ENCODE measurements at regions not wholly inside any gene's neighbourhood (a gene's known extent, or its start where the extent isn't known, plus 50 kb on each side); places are given as distances from the start of the nearest gene placed in this dataset.

DNA sequence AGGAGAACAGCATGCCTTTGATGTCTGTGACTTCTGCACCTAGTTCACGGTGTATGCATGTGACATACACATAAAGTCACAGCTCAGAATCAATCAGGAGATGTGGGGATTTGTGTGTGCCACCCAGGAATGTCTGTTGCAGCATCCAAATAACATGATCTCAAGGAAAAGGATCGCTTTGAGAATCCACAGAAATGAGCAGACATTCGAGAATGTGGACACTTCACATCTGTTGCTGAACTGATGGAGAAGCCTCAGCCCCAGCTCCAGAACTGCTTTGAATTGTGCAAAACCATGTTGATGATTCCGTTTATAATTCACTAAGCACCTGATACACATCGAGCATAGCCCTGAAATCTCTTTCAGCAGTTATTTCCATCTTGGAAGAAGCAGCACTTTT lies 208.6 kb downstream of the CMPK2 start:
- no peak for DNase-seq (ENCODE audit: low read depth)
- H3K4me3 ChIP-seq (ENCODE audit: control insufficient read depth, low read depth, low read length), result no peak overlapping the region
- no peak for TF ChIP-seq CTCF (conservative IDR thresholded peaks at IDR 0.05; ENCODE audit: control insufficient read depth, insufficient read depth, low read depth, low read length)

- H3K4me3 ChIP-seq (ENCODE audit: control insufficient read depth, low read depth, low read length), result no peak overlapping the region
- no peak for TF ChIP-seq CTCF (conservative IDR thresholded peaks at IDR 0.05; ENCODE audit: control insufficient read depth, insufficient read depth, low read depth, low read length)
- no peak for DNase-seq (ENCODE audit: low read depth)
These were observed 207.9 kb downstream of the CMPK2 start for GRCh38 chr2:6657855-6658254.

GRCh38 chr2:6664332-6665061 lies 201.2 kb downstream of the CMPK2 start:
- no peak for DNase-seq (ENCODE audit: low read depth)
- H3K4me3 ChIP-seq (ENCODE audit: control insufficient read depth, low read depth, low read length), result no peak overlapping the region
- TF ChIP-seq CTCF (conservative IDR thresholded peaks at IDR 0.05; ENCODE audit: control insufficient read depth, insufficient read depth, low read depth, low read length), result no peak

DNA sequence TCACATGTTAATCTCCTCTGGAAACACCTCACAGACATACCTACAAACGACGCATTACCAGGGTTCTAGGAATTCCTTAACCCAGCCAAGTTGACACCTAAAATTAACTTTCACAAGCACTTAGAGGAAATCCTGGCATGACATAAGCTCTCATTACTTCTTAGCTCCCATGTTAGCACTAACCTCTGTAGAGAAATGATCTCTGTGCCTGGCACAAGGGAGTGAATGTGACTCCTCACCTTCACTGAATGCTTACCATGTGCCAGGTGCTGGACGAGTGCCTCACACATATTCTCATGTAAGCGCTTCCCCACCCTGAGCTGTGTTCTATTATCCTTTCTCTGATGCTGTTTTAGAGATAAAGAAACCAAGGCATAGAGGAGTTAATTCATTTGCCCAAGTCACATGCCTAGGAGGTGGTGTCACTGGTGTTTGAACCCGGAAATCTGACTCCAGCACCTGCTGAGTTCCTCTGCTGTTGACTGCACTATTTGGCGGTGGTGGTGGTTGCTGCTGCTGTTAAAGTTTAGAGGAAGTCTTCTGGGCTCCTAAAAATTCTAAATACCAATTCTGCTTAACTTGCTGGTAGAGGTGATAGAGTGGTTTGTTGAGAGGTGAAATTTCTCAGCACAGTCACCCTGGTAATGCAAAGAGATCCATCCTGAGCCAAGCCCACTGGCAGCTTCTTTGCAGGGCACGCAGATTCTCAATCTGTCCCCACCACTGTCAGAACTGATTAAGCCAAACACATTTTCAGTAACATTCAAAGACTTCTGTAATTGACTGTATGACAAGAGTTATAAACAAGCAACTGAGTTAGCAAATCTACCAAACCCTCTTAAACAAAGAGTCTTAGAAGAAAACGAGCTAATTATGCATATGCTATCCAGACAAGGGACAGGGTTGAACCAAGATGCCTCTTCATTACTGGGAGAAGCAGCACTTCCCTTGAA lies 200.3 kb downstream of the CMPK2 start:
- H3K4me3 ChIP-seq (ENCODE audit: control insufficient read depth, low read depth, low read length), result no peak overlapping the region
- DNase-seq (ENCODE audit: low read depth), result no peak
- no peak for TF ChIP-seq CTCF (conservative IDR thresholded peaks at IDR 0.05; ENCODE audit: control insufficient read depth, insufficient read depth, low read depth, low read length)

DNA sequence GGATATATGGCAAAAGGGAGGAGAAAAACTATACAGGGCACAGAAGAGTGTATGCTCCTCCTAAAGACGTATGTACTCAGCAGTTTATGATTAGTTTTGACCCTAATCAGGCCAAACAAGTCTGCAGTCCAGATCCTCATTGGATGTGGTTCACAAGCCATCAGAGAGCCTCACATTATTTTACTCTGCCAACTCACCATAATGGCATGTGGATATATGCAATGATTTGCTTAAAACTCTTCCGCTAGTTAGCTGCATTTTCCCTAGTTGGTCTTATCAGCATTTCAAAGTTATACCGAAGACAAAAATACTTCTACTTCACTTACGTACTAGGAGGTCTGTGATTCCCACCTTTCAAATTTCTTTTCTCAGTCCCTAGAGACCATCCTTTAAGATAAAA lies 198.4 kb downstream of the CMPK2 start:
- TF ChIP-seq CTCF (conservative IDR thresholded peaks at IDR 0.05; ENCODE audit: control insufficient read depth, insufficient read depth, low read depth, low read length), result no peak
- no peak overlapping the region for H3K4me3 ChIP-seq (ENCODE audit: control insufficient read depth, low read depth, low read length)
- no peak for DNase-seq (ENCODE audit: low read depth)

DNA sequence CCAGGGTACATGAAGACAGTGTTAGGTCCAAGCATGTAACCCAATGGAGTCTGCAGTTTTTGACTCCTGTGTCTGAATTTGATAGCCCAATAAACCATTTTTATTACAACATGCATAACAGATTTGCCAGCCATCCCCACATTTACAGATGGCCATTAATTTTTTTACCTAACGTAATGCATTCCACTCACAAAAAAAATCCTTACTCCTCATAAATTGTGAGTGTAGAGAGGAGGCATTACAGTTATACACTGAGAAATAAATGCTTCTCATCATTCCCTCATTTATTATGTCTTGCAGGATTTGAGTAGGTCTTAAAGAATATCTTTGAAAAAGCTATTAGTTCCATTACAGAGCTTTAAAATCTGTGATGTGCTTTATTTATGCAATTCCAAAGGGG lies 193.8 kb downstream of the CMPK2 start:
- no peak for DNase-seq (ENCODE audit: low read depth)
- TF ChIP-seq CTCF (conservative IDR thresholded peaks at IDR 0.05; ENCODE audit: control insufficient read depth, insufficient read depth, low read depth, low read length), result no peak
- no peak overlapping the region for H3K4me3 ChIP-seq (ENCODE audit: control insufficient read depth, low read depth, low read length)
